Left lobe of liver (tissue), 2 donors: ENCODE measurements at regions not wholly inside any gene's neighbourhood (a gene's known extent, or its start where the extent isn't known, plus 50 kb on each side); places are given as distances from the start of the nearest gene placed in this dataset.
"Not testable (repeated sequence)": the region's sequence is repeated elsewhere in the genome, so short reads cannot be mapped to it uniquely, and the experiment has no call there.

ENCODE experiments used
- ATAC-seq: fragments of 200-7000 bp; cut with Tn5 transposase; one replicate; pipeline ENCODE4 v1.9.1; 2020; ENCODE audit warnings: mild to moderate bottlenecking, moderate library complexity
- DNase-seq: peaks from one replicate; pipeline ENCODE4 v3.0.0-alpha.2; 2020; ENCODE audit warnings: low spot score
- donor health status: DM: no; HTN: no; CAD: no; lungs with moderate emphysema.
- donor health status: DM: no; HTN: yes; CAD: no.

- ATAC-seq (no peak), DNase-seq (no peak)
Observed at GRCh38 chr11:26891501-26891900, 102.4 kb upstream of the FIBIN start.

GRCh38 chr11:26896719-26897118, 97.2 kb upstream of the FIBIN start:
- DNase-seq (no peak), ATAC-seq (no peak)

GRCh38 chr11:26898799-26899198, 95.1 kb upstream of the FIBIN start:
- no peak for ATAC-seq
- no peak for DNase-seq

GRCh38 chr11:26901162-26901561, 92.8 kb upstream of the FIBIN start:
- DNase-seq = no peak
- no peak for ATAC-seq

GRCh38 chr11:26904132-26904531, 89.8 kb upstream of the FIBIN start:
- DNase-seq = no peak
- ATAC-seq = no peak

GRCh38 chr11:26904801-26905200, 89.1 kb upstream of the FIBIN start:
- ATAC-seq (no peak), DNase-seq (no peak)

- DNase-seq (no peak), ATAC-seq (no peak)
Observed at GRCh38 chr11:26905368-26905767, 88.5 kb upstream of the FIBIN start.

- no peak for DNase-seq
- peak; percentile 79 for ATAC-seq
Observed at GRCh38 chr11:26909515-26909914, 84.4 kb upstream of the FIBIN start.

GRCh38 chr11:26909991-26910591, 83.8 kb upstream of the FIBIN start:
- ATAC-seq = no peak
- no peak for DNase-seq

GRCh38 chr11:26914968-26915367, 78.9 kb upstream of the FIBIN start:
- DNase-seq (no peak), ATAC-seq (no peak)

GRCh38 chr11:26916805-26917204, 77.1 kb upstream of the FIBIN start:
- no peak for ATAC-seq
- DNase-seq = no peak

- ATAC-seq (no peak), DNase-seq (no peak)
Observed at GRCh38 chr11:26928582-26928981, 65.3 kb upstream of the FIBIN start.

GRCh38 chr11:26929806-26930517, 64.0 kb upstream of the FIBIN start:
- no peak for DNase-seq
- no peak for ATAC-seq

- ATAC-seq (no peak), DNase-seq (no peak)
Observed at GRCh38 chr11:26930518-26931247, 63.2 kb upstream of the FIBIN start.

GRCh38 chr11:26931248-26931631, 62.7 kb upstream of the FIBIN start:
- DNase-seq (no peak), ATAC-seq (no peak)

GRCh38 chr11:26931881-26932280, 62.0 kb upstream of the FIBIN start:
- DNase-seq (no peak), ATAC-seq (no peak)

- no peak for ATAC-seq
Observed at GRCh38 chr11:26936109-26936508, 57.8 kb upstream of the FIBIN start.

GRCh38 chr11:26937386-26937785, 56.5 kb upstream of the FIBIN start:
- DNase-seq = no peak
- no peak for ATAC-seq

More at GRCh38 chr11:26936109-26936508, 57.8 kb upstream of the FIBIN start:
- DNase-seq = no peak

GRCh38 chr11:26940501-26940900, 53.4 kb upstream of the FIBIN start:
- DNase-seq, ATAC-seq: not testable (repeated sequence)

GRCh38 chr11:26942356-26942755, 51.6 kb upstream of the FIBIN start:
- DNase-seq (no peak), ATAC-seq (no peak)

GRCh38 chr11:26943636-26944035, 50.3 kb upstream of the FIBIN start:
- DNase-seq = no peak
- ATAC-seq = no peak
